ENCODE measurements at regions not wholly inside any gene's neighbourhood (a gene's known extent, or its start where the extent isn't known, plus 50 kb on each side); places are given as distances from the start of the nearest gene placed in this dataset.
A peak's percentile ranks its signal among the peaks of the same experiment; 100 is the strongest.

GRCh38 chr6:19180348-19181072 is 656.7 kb upstream of the ID4 start:
- DNase-seq (peak in 4 of 6 donors; percentile 30 to 57 (median 42)), ATAC-seq (peak; percentile 72 to 88 (median 82)), FAIRE-seq (no peak)
- H3K4me3 ChIP-seq, result no peak overlapping the region
- intact Hi-C loops (cut with DNase I), result no loop called here
- no peaks in the 10 kb centered on the region for H3K4me1 ChIP-seq
- H3K27me3 ChIP-seq, result no peaks in the 10 kb centered on the region
- TF ChIP-seq CTCF (IDR thresholded peaks at IDR 0.05), result no peak
- 32 to 37% methylated on average over 13 of the region's 13 CpGs for WGBS, 2 donors
- no peaks in the 10 kb centered on the region for H3K9me3 ChIP-seq
- peak overlapping the region in 1 of 4 donors; percentile 17 for H3K27ac ChIP-seq
- no peaks in the 10 kb centered on the region for H3K36me3 ChIP-seq

GRCh38 chr6:19181211-19181610 is 656.0 kb upstream of the ID4 start:
- Histone ChIP-seq H3K4me3 (no peak overlapping the region), H3K27ac (peak overlapping the region in 1 of 4 donors; percentile 17), H3K4me1 (no peaks in the 10 kb centered on the region), H3K9me3 (no peaks in the 10 kb centered on the region), H3K36me3 (no peaks in the 10 kb centered on the region), H3K27me3 (no peaks in the 10 kb centered on the region)
- DNase-seq (no peak), ATAC-seq (no peak), FAIRE-seq (no peak)
- WGBS, 2 donors, result 64 to 65% methylated on average over 1 of the region's 1 CpG
- TF ChIP-seq CTCF (IDR thresholded peaks at IDR 0.05), result no peak
- intact Hi-C loops (cut with DNase I), result no loop called here

- no peak overlapping the region for H3K27ac ChIP-seq
- FAIRE-seq (no peak), DNase-seq (no peak), ATAC-seq (no peak)
- H3K27me3 ChIP-seq, result no peaks in the 10 kb centered on the region
- 47 to 60% methylated on average over 2 of the region's 2 CpGs for WGBS, 2 donors
- no peaks in the 10 kb centered on the region for H3K36me3 ChIP-seq
- H3K4me1 ChIP-seq, result no peaks in the 10 kb centered on the region
- H3K4me3 ChIP-seq, result no peak overlapping the region
- no peak for TF ChIP-seq CTCF (IDR thresholded peaks at IDR 0.05)
- intact Hi-C loops (cut with DNase I), result no loop called here
- H3K9me3 ChIP-seq, result no peaks in the 10 kb centered on the region
Measured at GRCh38 chr6:19193624-19194023, 643.5 kb upstream of the ID4 start.

- intact Hi-C loops (cut with DNase I), result no loop called here
- FAIRE-seq, result no peak
- no peak for ATAC-seq
Measured at GRCh38 chr6:19204445-19204844, 632.7 kb upstream of the ID4 start.

More at GRCh38 chr6:19204445-19204844, 632.7 kb upstream of the ID4 start:
- Histone ChIP-seq H3K36me3 (no peaks in the 10 kb centered on the region), H3K27me3 (no peaks in the 10 kb centered on the region), H3K9me3 (no peaks in the 10 kb centered on the region), H3K4me3 (no peak overlapping the region), H3K4me1 (no peaks in the 10 kb centered on the region), H3K27ac (no peak overlapping the region)
- DNase-seq, result no peak
- TF ChIP-seq CTCF (IDR thresholded peaks at IDR 0.05), result no peak
